Cardiac fibroblast (primary cell): ENCODE measurements at regions not wholly inside any gene's neighbourhood (a gene's known extent, or its start where the extent isn't known, plus 50 kb on each side); places are given as distances from the start of the nearest gene placed in this dataset.

Experiments used
- DNase-seq, 2 donors: peaks; one replicate each; pipeline versions ENCODE4 v3.0.0 to v3.0.0-alpha.2; 2010; ENCODE audit warnings: low read depth in 2 of 2
- H3K4me3 ChIP-seq, 2 donors: replicated peaks in 1 of 2; 1 replicate in 1 of 2; 2 replicates in 1 of 2; pipeline ENCODE4 v1.5.1; 2011; ENCODE audit warnings: low read depth in 2 of 2, low read length in 2 of 2, mild to moderate bottlenecking in 2 of 2, moderate library complexity in 1 of 2
- CTCF ChIP-seq: IDR thresholded peaks from one replicate; pipeline ENCODE4 v1.5.1; 2011; ENCODE audit warnings: low read depth, mild to moderate bottlenecking, low read length, inconsistent platforms

GRCh38 chr2:12935222-12935621, 218.5 kb downstream of the TRIB2 start:
- H3K4me3 ChIP-seq: no peak overlapping the region
- TF ChIP-seq CTCF: no peak
- DNase-seq: peak in 1 of 2 donors; percentile 18

- H3K4me3 ChIP-seq: no peak overlapping the region
- no peak for TF ChIP-seq CTCF
Measured at GRCh38 chr2:12935796-12936195, 219.1 kb downstream of the TRIB2 start.

GRCh38 chr2:12941203-12941602, 224.5 kb downstream of the TRIB2 start:
- TF ChIP-seq CTCF: no peak
- no peak overlapping the region for H3K4me3 ChIP-seq
- DNase-seq: no peak

More at GRCh38 chr2:12935796-12936195, 219.1 kb downstream of the TRIB2 start:
- no peak for DNase-seq

DNA sequence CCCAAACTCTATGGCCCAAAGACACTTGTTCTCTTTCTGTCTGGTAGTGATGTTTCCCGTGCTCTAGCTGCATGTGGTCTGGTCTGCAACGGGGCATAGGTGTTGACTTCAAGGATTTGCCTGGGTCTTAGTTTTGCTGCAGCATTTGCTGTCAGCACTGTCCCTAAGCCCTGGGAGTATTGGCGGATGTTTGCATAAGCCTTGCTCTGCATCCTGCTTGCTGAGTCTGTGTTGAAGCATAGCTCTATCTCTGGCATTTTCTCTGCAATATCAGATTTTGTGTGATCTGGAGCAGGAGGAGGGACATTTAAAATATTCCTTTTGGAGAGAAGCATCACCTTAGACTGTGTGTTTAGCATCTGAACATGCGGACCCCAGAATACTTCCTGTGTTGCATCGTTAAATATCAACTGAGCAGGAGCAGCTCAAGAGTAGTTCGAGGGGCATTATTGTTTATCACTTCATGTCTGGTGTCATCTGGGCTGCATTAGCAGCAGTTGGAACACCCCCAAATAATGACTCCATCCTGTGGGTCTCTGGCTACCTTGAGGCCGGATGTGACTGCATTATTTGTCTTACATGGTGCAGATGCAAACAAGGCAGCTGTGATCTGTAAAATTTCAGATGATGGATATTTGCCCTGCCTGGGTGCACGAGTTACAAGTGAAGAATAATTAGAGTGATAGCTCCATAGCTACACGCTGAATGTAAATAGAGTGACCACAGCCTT, 231.7 kb downstream of the TRIB2 start:
- peak; percentile 22 to 61 for DNase-seq
- no peak for TF ChIP-seq CTCF
- no peak overlapping the region for H3K4me3 ChIP-seq

DNA sequence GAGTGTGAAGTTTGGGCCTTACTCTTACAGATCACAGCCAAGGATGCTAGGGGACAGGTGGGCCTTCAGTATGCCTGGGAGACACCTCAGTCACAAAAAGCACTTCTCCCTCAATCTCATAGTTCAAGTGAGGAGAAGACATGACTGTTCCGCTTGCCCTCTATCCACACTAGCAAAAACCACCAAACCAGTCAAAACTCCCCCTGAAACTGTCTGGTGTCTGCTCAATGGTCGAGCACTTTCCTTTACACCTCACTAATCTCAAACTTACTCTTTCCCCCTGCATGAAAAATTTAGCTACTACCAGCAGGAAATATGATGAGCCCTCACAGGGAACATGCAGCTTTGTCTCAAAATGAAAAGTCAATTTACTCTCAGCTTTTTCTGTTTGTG, 232.2 kb downstream of the TRIB2 start:
- H3K4me3 ChIP-seq: no peak overlapping the region
- no peak for DNase-seq
- no peak for TF ChIP-seq CTCF

GRCh38 chr2:12949406-12949805, 232.7 kb downstream of the TRIB2 start:
- DNase-seq: no peak
- no peak overlapping the region for H3K4me3 ChIP-seq
- no peak for TF ChIP-seq CTCF

- no peak for TF ChIP-seq CTCF
- H3K4me3 ChIP-seq: no peak overlapping the region
- no peak for DNase-seq
Measured at GRCh38 chr2:12950174-12950573, 233.4 kb downstream of the TRIB2 start.
